Fibroblast of peridontal ligament (primary cell): ENCODE measurements at regions not wholly inside any gene's neighbourhood (a gene's known extent, or its start where the extent isn't known, plus 50 kb on each side); places are given as distances from the start of the nearest gene placed in this dataset.

ENCODE experiments used
- DNase-seq: peaks from one replicate; pipeline ENCODE4 v3.0.0-alpha.2; 2010; ENCODE audit errors: extremely low read depth

GRCh38 chr3:107899990-107900651, 190.7 kb downstream of the CD47 start:
- peak; percentile 27 for DNase-seq

DNA sequence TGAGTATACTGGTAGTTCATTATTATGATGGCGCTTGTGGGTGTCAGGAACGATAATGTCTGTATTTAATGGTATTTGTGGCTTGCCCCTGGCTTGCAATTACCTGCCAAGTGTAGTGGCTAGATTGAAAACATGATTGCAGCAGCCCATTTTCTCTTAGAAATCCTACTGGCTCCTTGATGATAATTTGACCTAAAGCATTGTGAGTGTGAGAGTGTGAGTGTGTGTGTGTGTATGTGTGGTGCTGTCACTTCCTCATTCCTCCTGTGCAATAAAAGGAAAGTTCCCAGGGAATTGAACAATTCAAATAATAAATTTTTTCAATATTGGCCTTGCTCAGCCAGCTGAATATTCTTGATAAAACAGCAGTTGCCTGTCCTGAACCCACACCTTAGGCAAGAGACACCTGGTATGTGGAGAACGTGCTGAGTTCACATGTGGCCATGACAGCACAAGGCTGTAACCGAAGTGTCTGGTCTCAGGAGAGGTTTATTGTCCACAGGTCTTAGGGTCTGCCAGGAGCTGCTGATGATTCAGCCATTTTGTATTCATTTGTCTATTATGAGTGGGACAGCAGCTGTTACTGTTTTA, 193.3 kb downstream of the CD47 start:
- peak; percentile 13 for DNase-seq

- no peak for DNase-seq
These were observed 195.8 kb downstream of the CD47 start for GRCh38 chr3:107894998-107895397.

GRCh38 chr3:107892955-107893624, 197.7 kb downstream of the CD47 start:
- DNase-seq, result no peak

- DNase-seq, result peak; percentile 81
These were observed 205.9 kb downstream of the CD47 start for GRCh38 chr3:107884719-107885460.

DNA sequence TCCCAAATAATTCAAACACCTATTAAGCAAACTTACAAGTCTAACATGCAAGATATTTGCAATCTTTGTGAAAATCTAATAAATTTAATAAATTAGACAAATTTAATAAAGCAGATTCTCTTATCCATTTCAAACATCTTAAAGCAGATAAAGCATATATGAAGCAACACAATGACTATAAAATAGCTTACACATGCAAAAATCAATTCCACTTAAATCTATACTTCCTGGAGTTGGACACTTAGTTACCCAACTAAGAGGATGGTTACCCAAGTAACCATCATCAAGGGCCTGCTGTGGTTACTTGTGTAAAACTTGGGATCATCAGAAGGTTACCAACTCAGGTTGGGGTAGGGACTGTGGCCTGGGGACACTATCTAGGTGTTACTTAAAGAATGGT, 206.8 kb downstream of the CD47 start:
- DNase-seq, result no peak

DNA sequence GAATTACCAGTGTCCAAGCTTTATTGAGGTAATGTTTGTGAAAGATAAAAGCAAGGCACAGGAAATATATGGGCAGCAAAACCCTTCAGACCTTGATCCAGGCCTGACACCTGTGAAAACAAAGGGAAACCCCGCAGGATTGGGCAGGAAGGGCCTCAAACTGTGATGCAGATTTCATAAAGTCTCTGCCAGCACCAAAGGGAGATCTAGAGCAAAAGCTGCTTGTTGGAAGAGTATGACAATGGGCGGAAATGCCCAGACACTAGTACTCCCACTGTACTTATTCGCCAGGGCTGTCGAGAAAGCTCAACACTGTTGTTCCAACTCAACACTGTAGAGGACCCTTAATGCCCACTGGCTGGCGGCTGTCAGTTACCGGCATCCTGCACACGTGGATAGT, 207.9 kb downstream of the CD47 start:
- no peak for DNase-seq

DNA sequence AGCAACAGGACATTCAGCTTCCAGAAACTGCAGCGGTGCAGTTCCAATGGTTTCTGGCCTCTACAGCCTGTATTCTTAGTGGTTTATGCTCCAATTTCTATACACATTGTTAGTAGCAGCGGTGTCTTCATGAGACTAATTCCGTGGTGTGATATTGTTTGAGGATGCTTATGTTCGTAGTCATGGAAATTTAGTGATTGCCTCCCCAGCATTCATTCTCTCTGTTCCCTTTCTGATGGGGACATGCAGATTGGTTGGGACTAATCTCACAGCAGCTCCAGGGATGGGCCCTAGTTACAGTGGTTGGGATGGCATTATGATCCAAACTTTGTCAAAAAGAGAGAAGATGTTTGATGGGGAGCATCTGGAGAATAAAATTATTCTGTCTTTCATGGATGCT, 208.6 kb downstream of the CD47 start:
- DNase-seq, result no peak

- DNase-seq, result no peak
These were observed 209.3 kb downstream of the CD47 start for GRCh38 chr3:107881509-107881908.

DNA sequence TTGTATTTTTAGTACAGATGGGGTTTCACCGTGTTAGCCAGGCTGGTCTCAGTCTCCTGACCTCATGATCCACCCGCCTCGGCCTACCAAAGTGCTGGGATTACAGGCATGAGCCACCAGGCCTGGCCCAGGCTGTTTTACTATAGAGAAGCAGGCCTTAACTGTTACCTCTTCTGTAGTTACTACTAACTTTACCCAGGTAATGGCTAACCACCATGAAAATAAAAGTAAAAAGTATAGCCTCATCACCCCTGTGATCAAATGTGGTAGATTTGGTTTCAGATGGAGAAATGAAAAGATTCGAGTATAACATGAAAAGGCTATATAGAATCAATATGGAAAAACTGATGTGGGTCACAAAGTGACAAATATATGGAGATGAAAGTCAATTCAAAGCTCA, 210.1 kb downstream of the CD47 start:
- no peak for DNase-seq

DNA sequence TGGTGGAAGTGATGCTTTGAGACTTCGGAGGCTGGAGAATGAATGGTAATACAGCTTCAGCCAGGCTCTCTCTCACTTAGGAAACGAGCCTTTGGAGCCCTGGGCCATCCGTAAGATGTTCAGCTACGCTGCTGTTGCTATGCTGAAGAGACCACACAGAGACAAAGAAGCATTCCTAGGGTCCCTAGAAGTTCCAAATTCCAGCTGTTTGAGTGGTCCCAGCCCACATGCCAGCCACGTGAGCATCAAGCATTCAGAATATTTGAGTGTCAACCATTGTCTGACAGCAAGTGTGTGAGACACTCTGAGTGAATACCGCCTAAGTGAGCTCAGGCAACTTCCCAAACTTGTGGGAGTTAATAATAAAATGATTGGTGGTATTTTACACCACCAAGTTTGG, 212.9 kb downstream of the CD47 start:
- DNase-seq, result no peak

GRCh38 chr3:107870943-107871638, 219.7 kb downstream of the CD47 start:
- DNase-seq, result no peak

- DNase-seq, result no peak
These were observed 220.7 kb downstream of the CD47 start for GRCh38 chr3:107870096-107870495.

DNA sequence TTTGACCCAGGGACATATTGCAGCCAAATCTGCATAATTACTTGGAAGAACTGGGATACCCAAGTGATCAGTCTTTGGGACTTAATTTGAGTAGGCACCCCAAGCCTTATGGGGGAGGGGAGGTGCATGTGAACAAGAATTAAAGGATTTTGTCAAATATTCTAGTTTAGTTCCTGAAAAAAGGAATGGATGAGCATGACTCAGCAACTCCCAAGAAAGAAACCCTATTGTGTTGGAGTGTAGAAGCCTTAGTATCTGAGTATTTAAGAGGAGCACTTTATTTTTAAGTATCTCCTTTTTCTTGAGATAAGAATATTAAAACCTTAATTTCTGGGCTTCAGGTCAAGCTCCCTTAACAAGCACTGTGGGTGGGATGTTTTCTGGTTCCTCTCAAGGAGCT, 222.4 kb downstream of the CD47 start:
- no peak for DNase-seq

DNA sequence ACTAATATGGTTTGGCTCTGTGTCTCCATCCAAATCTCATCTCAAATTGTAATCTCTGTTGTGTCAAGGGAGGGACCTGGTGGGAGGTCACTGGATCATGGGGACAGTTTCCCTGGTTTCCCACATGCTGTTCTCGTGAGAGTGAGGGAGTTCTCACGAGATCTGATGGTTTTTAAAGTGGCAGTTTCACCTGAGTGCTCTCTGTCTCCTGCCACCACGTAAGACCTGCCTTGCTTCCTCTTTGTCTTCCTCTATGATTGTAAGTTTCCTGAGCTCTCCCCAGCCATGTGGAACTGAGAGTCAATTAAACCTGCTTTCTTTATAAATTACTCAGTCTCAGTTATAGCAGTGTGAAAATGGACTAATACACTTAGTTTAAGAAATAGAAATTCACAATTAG, 228.9 kb downstream of the CD47 start:
- no peak for DNase-seq

GRCh38 chr3:107861422-107861821, 229.4 kb downstream of the CD47 start:
- DNase-seq, result no peak
